Common myeloid progenitor, CD34-positive (primary cell): ENCODE measurements at regions not wholly inside any gene's neighbourhood (a gene's known extent, or its start where the extent isn't known, plus 50 kb on each side); places are given as distances from the start of the nearest gene placed in this dataset.
"Not testable (repeated sequence)": the region's sequence is repeated elsewhere in the genome, so short reads cannot be mapped to it uniquely, and the experiment has no call there.

Experiments
- CTCF ChIA-PET: fragments of 350-600 bp; sonication (Branson Sonifier 250); formaldehyde crosslinking; loops from one replicate; lab custom pipeline; 2021; ENCODE audit warnings: antibody characterized with exemption; lab: Charles Lee
- POLR2A ChIA-PET: fragments of 350-600 bp; sonication (Branson Sonifier 250); formaldehyde crosslinking; loops from one replicate; lab custom pipeline; 2021; ENCODE audit warnings: antibody characterized with exemption; lab: Charles Lee
- DNase-seq, 3 donors: peaks; one replicate each; pipeline versions ENCODE4 v3.0.0 to v3.0.0-alpha.2; 2013
- H3K27ac ChIP-seq, 2 experiments: 1 replicate in 1 of 2; 2 replicates in 1 of 2; pipeline ENCODE4 v1.7.0; 2013; ENCODE audit warnings: inconsistent platforms in 2 of 2, low read length in 2 of 2, mild to moderate bottlenecking in 2 of 2, low read depth in 1 of 2, moderate library complexity in 1 of 2; ENCODE audit not compliant: severe bottlenecking in 2 of 2, insufficient read depth in 1 of 2, poor library complexity in 1 of 2
- H3K27me3 ChIP-seq, 5 experiments: replicated peaks in 2 of 5; 1 replicate in 3 of 5; 2 replicates in 2 of 5; pipeline versions ENCODE4 v1.6.1 to v1.7.0; 2013; ENCODE audit warnings: low read length in 4 of 5, mild to moderate bottlenecking in 2 of 5, moderate library complexity in 2 of 5, inconsistent platforms in 1 of 5; ENCODE audit not compliant: insufficient read depth in 5 of 5, control insufficient read depth in 4 of 5
- H3K36me3 ChIP-seq, 4 experiments: 1 replicate in 2 of 4; 2 replicates in 2 of 4; pipeline versions ENCODE4 v1.6.1 to v1.7.0; 2013; ENCODE audit warnings: low read length in 3 of 4, control low read depth in 1 of 4, mild to moderate bottlenecking in 1 of 4; ENCODE audit not compliant: control insufficient read depth in 4 of 4, insufficient read depth in 4 of 4
- H3K4me1 ChIP-seq, 4 experiments: 1 replicate in 3 of 4; 2 replicates in 1 of 4; pipeline versions ENCODE4 v1.6.1 to v1.7.1; 2013; ENCODE audit warnings: low read length in 3 of 4, mild to moderate bottlenecking in 3 of 4, control low read depth in 1 of 4, inconsistent platforms in 1 of 4, moderate library complexity in 1 of 4; ENCODE audit not compliant: control insufficient read depth in 4 of 4, insufficient read depth in 4 of 4; ENCODE audit errors: control extremely low read depth in 1 of 4
- H3K4me3 ChIP-seq, 7 experiments: 1 replicate in 4 of 7; 2 replicates in 3 of 7; pipeline versions ENCODE4 v1.5.1 to v1.7.0; 2013; ENCODE audit warnings: mild to moderate bottlenecking in 7 of 7, low read length in 6 of 7, moderate library complexity in 6 of 7, inconsistent platforms in 2 of 7, low read depth in 2 of 7, control low read depth in 1 of 7; ENCODE audit not compliant: insufficient read depth in 4 of 7, control insufficient read depth in 1 of 7; ENCODE audit errors: extremely low read depth in 1 of 7
- H3K9me3 ChIP-seq, 5 experiments: 1 replicate in 4 of 5; 2 replicates in 1 of 5; pipeline versions ENCODE4 v1.6.1 to v1.7.1; 2013; ENCODE audit warnings: low read length in 4 of 5, mild to moderate bottlenecking in 2 of 5, inconsistent platforms in 1 of 5, low read depth in 1 of 5, moderate library complexity in 1 of 5; ENCODE audit not compliant: control insufficient read depth in 4 of 5, insufficient read depth in 2 of 5; ENCODE audit errors: control extremely low read depth in 1 of 5
- WGBS: methylation state at CpG from one replicate; pipeline ENCODE4 v1.1.5; 2013; ENCODE audit not compliant: insufficient coverage; 5-methylcytosine and 5-hydroxymethylcytosine counted together

DNA sequence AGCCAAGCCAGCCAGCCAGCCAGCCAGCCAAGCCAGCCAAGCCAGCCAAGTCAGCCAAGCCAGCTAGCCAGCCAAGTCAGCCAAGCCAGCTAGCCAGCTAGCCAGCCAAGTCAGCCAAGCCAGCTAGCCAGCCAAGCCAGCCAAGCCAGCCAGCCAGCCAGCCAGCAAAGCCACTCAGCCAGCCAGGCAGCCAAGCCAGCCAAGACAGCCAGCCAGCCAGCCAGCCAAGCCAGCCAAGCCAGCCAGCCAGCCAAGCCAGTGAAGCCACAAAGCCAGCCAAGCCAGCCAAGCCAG lies 1605.0 kb downstream of the RPIA start:
- POLR2A ChIA-PET, H3K4me1 ChIP-seq, H3K36me3 ChIP-seq, H3K9me3 ChIP-seq, H3K4me3 ChIP-seq, H3K27ac ChIP-seq, DNase-seq, H3K27me3 ChIP-seq, CTCF ChIA-PET: not testable (repeated sequence)

DNA sequence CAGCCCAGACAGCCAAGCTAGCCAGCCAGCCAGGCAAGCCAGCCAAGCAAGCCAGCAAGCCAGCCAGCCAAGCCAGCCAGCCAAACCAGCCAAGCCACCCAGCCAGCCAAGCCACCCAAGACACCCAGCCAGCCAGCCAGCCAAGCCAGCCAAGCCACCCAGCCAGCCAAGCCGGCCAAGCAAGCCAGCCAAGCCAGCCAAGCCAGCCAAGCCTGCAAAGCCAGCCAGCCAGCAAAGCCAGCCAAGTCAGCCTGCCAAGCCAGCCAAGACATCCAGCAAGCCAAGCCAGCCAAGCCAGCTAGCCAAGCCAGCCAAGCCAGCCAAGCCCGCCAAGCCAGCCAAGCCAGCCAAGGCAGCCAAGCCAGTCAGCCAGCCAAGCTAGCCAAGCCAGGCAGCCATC lies 1606.2 kb downstream of the RPIA start:
- POLR2A ChIA-PET, H3K27ac ChIP-seq, H3K27me3 ChIP-seq, H3K4me3 ChIP-seq, DNase-seq, H3K36me3 ChIP-seq, H3K4me1 ChIP-seq, H3K9me3 ChIP-seq, CTCF ChIA-PET: not testable (repeated sequence)
- no CpG with 5 or more reads among the region's 2 CpGs for WGBS

DNA sequence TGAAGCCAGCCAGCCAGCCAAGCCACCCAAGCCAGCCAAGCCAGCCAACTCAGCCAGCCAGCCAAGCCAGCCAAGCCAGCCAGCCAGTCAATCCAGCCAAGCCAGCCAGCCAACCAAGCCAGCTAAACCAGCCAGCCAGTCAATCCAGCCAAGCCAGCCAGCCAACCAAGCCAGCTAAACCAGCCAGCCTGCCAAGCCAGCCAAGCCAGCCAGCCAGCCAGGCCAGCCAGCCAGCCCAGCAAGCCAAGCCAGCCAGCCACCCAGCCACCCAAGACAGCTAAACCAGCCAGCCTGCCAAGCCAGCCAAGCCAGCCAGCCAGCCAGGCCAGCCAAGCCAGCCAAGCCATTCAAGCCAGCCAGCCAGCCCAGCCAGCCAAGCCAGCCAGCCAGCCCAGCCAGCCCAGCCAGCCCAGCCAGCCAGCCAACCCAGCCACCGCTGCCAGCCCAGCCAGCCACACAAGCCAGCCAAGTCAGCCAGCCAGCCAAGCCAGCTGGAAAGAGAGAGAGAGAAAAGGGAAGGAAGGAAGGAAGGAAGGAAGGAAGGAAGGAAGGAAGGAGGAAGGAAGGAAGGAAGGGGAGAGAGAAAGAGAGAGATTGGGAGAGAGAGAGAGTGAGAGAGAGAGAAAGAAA lies 1606.8 kb downstream of the RPIA start:
- POLR2A ChIA-PET, H3K27me3 ChIP-seq, H3K27ac ChIP-seq, H3K9me3 ChIP-seq, CTCF ChIA-PET, H3K4me1 ChIP-seq, H3K36me3 ChIP-seq, H3K4me3 ChIP-seq, DNase-seq: not testable (repeated sequence)
- no CpG with 5 or more reads among the region's 1 CpG for WGBS

DNA sequence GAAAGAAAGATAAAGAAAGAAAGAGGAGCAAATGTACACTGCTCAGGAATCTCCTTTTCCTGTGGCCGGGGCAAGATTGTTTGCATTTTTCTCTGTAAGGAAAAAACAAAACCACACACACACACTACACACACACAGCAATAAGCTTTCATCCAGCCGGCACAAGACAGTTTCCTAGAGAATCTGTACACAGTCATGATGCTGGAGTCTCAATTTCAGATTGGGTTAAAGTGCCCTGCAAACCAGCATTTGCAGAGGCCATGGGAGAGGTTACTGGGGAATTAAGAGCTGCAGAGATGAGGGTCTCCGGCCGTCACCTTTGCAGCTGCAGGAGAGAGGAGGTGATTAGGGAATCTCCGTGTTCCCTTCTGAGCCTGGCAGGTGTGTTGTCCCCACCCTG lies 1607.5 kb downstream of the RPIA start:
- H3K27ac ChIP-seq, H3K36me3 ChIP-seq, H3K4me1 ChIP-seq, DNase-seq, POLR2A ChIA-PET, H3K9me3 ChIP-seq, H3K4me3 ChIP-seq, CTCF ChIA-PET, H3K27me3 ChIP-seq: not testable (repeated sequence)
- no CpG with 5 or more reads among the region's 5 CpGs for WGBS

DNA sequence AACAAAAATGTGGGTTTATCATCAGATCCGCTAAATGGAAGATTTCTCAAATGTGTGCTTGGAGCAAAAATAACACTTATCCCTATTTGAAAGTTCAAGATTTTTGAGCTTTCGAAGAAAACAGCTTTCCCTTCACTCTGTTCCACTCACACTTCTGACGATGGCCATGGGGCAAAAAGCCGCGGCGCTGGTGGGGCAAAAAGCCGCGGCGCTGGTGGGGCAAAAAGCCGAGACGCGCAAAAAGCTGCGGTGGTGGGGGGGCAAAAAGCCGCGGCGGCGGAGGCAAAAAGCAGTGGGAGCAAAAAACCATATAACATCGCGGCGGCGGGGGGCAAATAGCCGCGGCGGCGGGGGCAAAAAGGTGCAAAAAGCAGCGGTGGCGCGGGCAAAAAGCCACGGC lies 1631.5 kb downstream of the RPIA start:
- CTCF ChIA-PET, H3K27me3 ChIP-seq, H3K9me3 ChIP-seq, H3K36me3 ChIP-seq, H3K4me1 ChIP-seq, H3K27ac ChIP-seq, POLR2A ChIA-PET: not testable (repeated sequence)
- 49% methylated on average over 2 of the region's 29 CpGs for WGBS
- peak overlapping the region in 1 of 7 experiments; percentile 23 for H3K4me3 ChIP-seq
- DNase-seq: peak in 2 of 3 donors; percentile 12 to 13

DNA sequence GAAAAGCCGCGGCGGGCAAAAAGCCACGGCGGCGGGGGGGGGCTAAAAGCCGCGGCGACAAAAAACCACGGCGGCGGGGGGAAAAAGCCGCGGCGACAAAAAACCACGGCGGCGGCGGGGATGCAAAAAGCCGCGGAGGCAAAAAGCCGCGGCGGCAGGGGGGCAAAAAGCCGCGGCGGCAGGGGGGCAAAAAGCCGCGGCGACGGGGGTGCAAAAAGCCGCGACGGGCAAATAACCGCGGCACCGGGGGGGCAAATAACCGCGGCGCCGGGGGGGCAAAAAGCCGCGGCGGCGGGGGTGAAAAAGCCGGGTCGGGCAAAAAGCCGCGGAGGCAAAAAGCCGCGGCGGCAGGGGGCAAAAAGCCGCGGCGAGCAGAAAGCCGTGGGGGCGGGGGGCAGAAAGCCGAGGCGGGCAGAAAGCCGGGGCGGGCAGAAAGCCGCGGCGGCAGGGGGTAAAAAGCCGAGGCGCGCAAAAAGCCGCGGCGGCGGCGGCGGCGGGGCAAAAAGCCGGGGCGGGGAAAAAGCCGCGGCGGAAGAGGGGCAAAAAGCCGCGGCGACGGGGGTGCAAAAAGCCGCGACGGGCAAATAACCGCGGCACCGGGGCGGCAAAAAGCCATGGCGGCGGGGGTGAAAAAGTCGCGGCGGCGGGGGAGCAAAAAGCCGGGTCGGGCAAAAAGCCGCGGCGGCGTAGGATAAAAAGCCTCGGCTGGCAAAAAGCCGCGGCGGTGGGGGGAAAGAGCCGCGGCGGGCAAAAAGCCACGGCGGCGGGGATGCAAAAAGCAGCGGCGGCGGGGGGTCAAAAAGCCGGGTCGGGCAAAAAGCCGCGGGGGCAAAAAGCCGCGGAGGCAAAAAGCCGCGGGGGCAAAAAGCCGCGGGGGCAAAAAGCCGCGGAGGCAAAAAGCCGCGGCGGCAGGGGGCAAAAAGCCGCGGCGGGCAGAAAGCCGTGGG lies 1632.4 kb downstream of the RPIA start:
- H3K9me3 ChIP-seq, H3K36me3 ChIP-seq, H3K4me1 ChIP-seq, H3K27ac ChIP-seq, POLR2A ChIA-PET, CTCF ChIA-PET, H3K27me3 ChIP-seq: not testable (repeated sequence)
- 10% methylated on average over 37 of the region's 134 CpGs for WGBS
- H3K4me3 ChIP-seq: peak overlapping the region in 5 of 7 experiments; percentile 19 to 42 (median 31)
- DNase-seq: peak in 2 of 3 donors; percentile 34 to 54

DNA sequence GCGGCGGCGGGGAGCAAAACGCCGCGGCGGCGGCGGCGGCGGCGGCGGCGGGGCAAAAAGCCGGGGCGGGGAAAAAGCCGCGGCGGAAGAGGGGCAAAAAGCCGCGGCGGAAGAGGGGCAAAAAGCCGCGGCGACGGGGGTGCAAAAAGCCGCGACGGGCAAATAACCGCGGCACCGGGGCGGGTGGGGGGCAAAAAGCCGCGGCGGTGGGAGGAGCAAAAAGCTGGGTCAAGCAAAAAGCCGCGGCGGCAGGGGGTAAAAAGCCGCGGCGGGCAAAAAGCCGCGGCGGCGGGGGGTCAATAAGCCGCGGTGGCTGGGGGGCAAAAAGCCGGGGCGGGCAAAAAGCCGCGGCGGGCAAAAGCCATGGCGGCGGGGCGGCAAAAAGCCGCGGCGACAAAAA lies 1633.2 kb downstream of the RPIA start:
- H3K27ac ChIP-seq, H3K9me3 ChIP-seq, H3K36me3 ChIP-seq, POLR2A ChIA-PET, H3K4me1 ChIP-seq, H3K27me3 ChIP-seq, H3K4me3 ChIP-seq, DNase-seq, CTCF ChIA-PET: not testable (repeated sequence)
- WGBS: 23% methylated on average over 7 of the region's 59 CpGs
